SK-N-SH (cell line): ENCODE measurements at regions not wholly inside any gene's neighbourhood (a gene's known extent, or its start where the extent isn't known, plus 50 kb on each side); places are given as distances from the start of the nearest gene placed in this dataset.

Experiments
- CTCF ChIA-PET: fragments of 300-600, 350-600 bp; formaldehyde crosslinking; extraction: SDS; loops from one replicate; lab custom pipeline; 2021; lab: Yijun Ruan, JAX
- POLR2A ChIA-PET: fragments of 350-600 bp; sonication (Branson Sonifier 250); formaldehyde crosslinking; extraction: SDS; loops from one replicate; lab custom pipeline; 2020; ENCODE audit warnings: antibody characterized with exemption, inconsistent platforms; lab: Yijun Ruan, JAX
- DNase-seq: peaks from one replicate; pipeline ENCODE4 v3.0.0; 2012
- H2AFZ ChIP-seq: fragments of 200-600 bp; sonication (generic); 2 replicates; pipeline ENCODE4 v1.8.1; 2016; ENCODE audit warnings: antibody characterized with exemption, mild to moderate bottlenecking, low read depth
- H3F3A ChIP-seq: fragments of 200-600 bp; sonication (generic); replicated peaks from 2 replicates; pipeline ENCODE3; 2016; ENCODE audit warnings: antibody characterized with exemption, mild to moderate bottlenecking; ENCODE audit not compliant: insufficient read depth
- H3K27ac ChIP-seq, 2 experiments: fragments of 200-500 bp in 1 of 2; fragments of 200-600 bp in 1 of 2; sonication (Bioruptor generic) in 1 of 2; sonication (generic), shearing (Covaris generic) in 1 of 2; 2 replicates each; pipeline versions ENCODE4 v1.5.1 to v1.6.1; 2014 to 2016; ENCODE audit warnings: low read depth in 2 of 2, inconsistent platforms in 1 of 2, low read length in 1 of 2, mild to moderate bottlenecking in 1 of 2, mixed read lengths in 1 of 2
- H3K27me3 ChIP-seq: fragments of 200-600 bp; sonication (generic), shearing (Covaris generic); 2 replicates; pipeline ENCODE4 v1.6.1; 2016; ENCODE audit warnings: mixed run types; ENCODE audit not compliant: insufficient read depth
- H3K36me3 ChIP-seq, 2 experiments: fragments of 200-500 bp in 1 of 2; fragments of 200-600 bp in 1 of 2; sonication (Bioruptor generic) in 1 of 2; sonication (generic) in 1 of 2; replicated peaks in 1 of 2; 2 replicates each; pipeline versions ENCODE3 to v1.5.1; 2014 to 2016; ENCODE audit warnings: low read length in 1 of 2, mild to moderate bottlenecking in 1 of 2; ENCODE audit not compliant: insufficient read depth in 2 of 2, control insufficient read depth in 1 of 2
- H3K4me1 ChIP-seq, 2 experiments: fragments of 200-500 bp in 1 of 2; fragments of 200-600 bp in 1 of 2; sonication (Bioruptor generic) in 1 of 2; sonication (generic), shearing (Covaris generic) in 1 of 2; 2 replicates each; pipeline versions ENCODE4 v1.5.1 to v1.6.1; 2014 to 2016; ENCODE audit warnings: low read depth in 1 of 2, low read length in 1 of 2, mixed run types in 1 of 2; ENCODE audit not compliant: insufficient read depth in 2 of 2, control insufficient read depth in 1 of 2
- H3K4me2 ChIP-seq: fragments of 200-600 bp; sonication (generic), shearing (Covaris generic); 2 replicates; pipeline ENCODE4 v1.6.1; 2017; ENCODE audit warnings: mixed run types
- H3K4me3 ChIP-seq, 2 experiments: fragments of 200-500 bp in 1 of 2; fragments of 200-600 bp in 1 of 2; sonication (Bioruptor generic) in 1 of 2; sonication (generic), shearing (Covaris generic) in 1 of 2; 2 replicates each; pipeline versions ENCODE4 v1.5.1 to v1.8.1; 2014 to 2016; ENCODE audit warnings: low read depth in 2 of 2, inconsistent platforms in 1 of 2, low read length in 1 of 2, mild to moderate bottlenecking in 1 of 2, mixed read lengths in 1 of 2, moderate library complexity in 1 of 2
- H3K79me2 ChIP-seq: fragments of 200-600 bp; sonication (generic); 2 replicates; pipeline ENCODE4 v1.8.1; 2017; ENCODE audit warnings: mild to moderate bottlenecking; ENCODE audit not compliant: insufficient read depth
- H3K9ac ChIP-seq: fragments of 200-600 bp; sonication (generic); 2 replicates; pipeline ENCODE4 v1.6.1; 2017; ENCODE audit warnings: mixed run types
- H3K9me2 ChIP-seq: fragments of 200-600 bp; sonication (generic); 2 replicates; pipeline ENCODE4 v1.6.1; 2017; ENCODE audit warnings: mixed run types
- H3K9me3 ChIP-seq: fragments of 200-600 bp; sonication (generic); 2 replicates; pipeline ENCODE4 v1.6.1; 2017; ENCODE audit warnings: mixed run types, mild to moderate bottlenecking, moderate library complexity
- H4K20me1 ChIP-seq: fragments of 200-600 bp; sonication (generic); 2 replicates; pipeline ENCODE4 v1.6.1; 2017; ENCODE audit warnings: mild to moderate bottlenecking, mixed run types; ENCODE audit not compliant: insufficient read depth
- CHD2 ChIP-seq: fragments of 150-350 bp; IDR thresholded peaks from 2 replicates; pipeline ENCODE4 v1.6.1; 2018; ENCODE audit warnings: low read length; ENCODE audit not compliant: partially characterized antibody
- ELF1 ChIP-seq: IDR thresholded peaks from 2 replicates; pipeline ENCODE4 v1.4.0; 2012
- FOXM1 ChIP-seq: IDR thresholded peaks from 2 replicates; pipeline ENCODE4 v1.4.0; 2012; ENCODE audit warnings: low read depth, mild to moderate bottlenecking
- GATA2 ChIP-seq: sonication (generic); formaldehyde crosslinking; IDR thresholded peaks from 2 replicates; pipeline ENCODE4 v1.5.0; 2020; ENCODE audit warnings: mild to moderate bottlenecking, missing genetic modification reagents
- MXI1 ChIP-seq: IDR thresholded peaks from 2 replicates; pipeline ENCODE4 v1.6.1; 2012; ENCODE audit warnings: mild to moderate bottlenecking, low read depth, low read length, improper control_type of control experiment
- RAD21 ChIP-seq: IDR thresholded peaks from 2 replicates; pipeline ENCODE4 v1.6.1; 2012; ENCODE audit warnings: mild to moderate bottlenecking, low read length
- RXRA ChIP-seq: IDR thresholded peaks from 2 replicates; pipeline ENCODE4 v1.4.0; 2012; ENCODE audit warnings: low read depth, mild to moderate bottlenecking, borderline replicate concordance
- SIN3A ChIP-seq: IDR thresholded peaks from 2 replicates; pipeline ENCODE4 v1.6.1; 2012; ENCODE audit warnings: low read depth, mild to moderate bottlenecking, low read length, moderate library complexity, borderline replicate concordance
- TAF1 ChIP-seq: IDR thresholded peaks from 2 replicates; pipeline ENCODE4 v1.6.1; 2012; ENCODE audit warnings: low read depth, mild to moderate bottlenecking, low read length, moderate library complexity, borderline replicate concordance
- TCF12 ChIP-seq: IDR thresholded peaks from 2 replicates; pipeline ENCODE4 v1.4.0; 2012
- TEAD4 ChIP-seq: IDR thresholded peaks from 2 replicates; pipeline ENCODE4 v1.4.0; 2012; ENCODE audit warnings: mild to moderate bottlenecking, borderline replicate concordance; ENCODE audit not compliant: insufficient read depth
- YY1 ChIP-seq: IDR thresholded peaks from 2 replicates; pipeline ENCODE4 v1.4.0; 2012; ENCODE audit warnings: low read depth, mild to moderate bottlenecking
- WGBS: methylation state at CpG from one replicate; pipeline ENCODE4 v1.1.6; 2017; ENCODE audit warnings: low lambda C conversion rate; 5-methylcytosine and 5-hydroxymethylcytosine counted together
- TF ChIP-seq, protein P1 (sequence below): fragments of 150-350 bp; IDR thresholded peaks from 2 replicates; pipeline ENCODE4 v1.6.1; 2017; ENCODE audit warnings: antibody characterized with exemption, low read length, low read depth, borderline replicate concordance
- TF ChIP-seq, protein P2 (sequence below): IDR thresholded peaks from 2 replicates; pipeline ENCODE4 v1.6.1; 2012; ENCODE audit warnings: mild to moderate bottlenecking, low read depth, low read length, moderate library complexity
- TF ChIP-seq, protein P3 (sequence below): IDR thresholded peaks from 2 replicates; pipeline ENCODE4 v1.4.0; 2012; ENCODE audit warnings: low read depth, borderline replicate concordance
- TF ChIP-seq, protein P4 (sequence below): IDR thresholded peaks from 2 replicates; pipeline ENCODE4 v1.4.0; 2012; ENCODE audit warnings: low read depth
- TF ChIP-seq, protein P5 (sequence below): fragments of 150-350 bp; IDR thresholded peaks from 2 replicates; pipeline ENCODE4 v1.6.1; 2016; ENCODE audit warnings: mild to moderate bottlenecking, low read depth, low read length
- TF ChIP-seq, protein P6 (sequence below): fragments of 200-600 bp; sonication (generic); IDR thresholded peaks from 2 replicates; pipeline ENCODE4 v1.6.1; 2017; ENCODE audit warnings: antibody characterized with exemption, mild to moderate bottlenecking, moderate library complexity

DNA sequence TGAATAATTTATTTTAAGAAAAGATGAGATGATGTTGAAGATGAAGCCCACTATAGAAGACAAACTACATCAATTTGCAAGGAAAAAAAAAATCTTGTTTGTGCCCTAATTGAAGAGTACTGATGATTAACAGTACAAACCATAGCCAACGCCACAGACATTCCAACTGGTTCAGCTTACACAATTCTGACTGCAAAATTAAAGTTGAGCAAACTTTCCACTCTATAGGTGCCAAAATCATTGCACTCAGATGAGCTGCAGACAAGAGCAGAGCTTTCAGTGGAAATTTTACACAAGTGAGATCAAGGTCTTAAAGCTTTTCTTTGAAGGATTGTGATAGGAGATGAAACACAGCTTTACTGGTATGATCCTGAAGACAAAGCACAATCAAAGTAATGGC lies 85.3 kb downstream of the OGFRL1 start:
- no peak overlapping the region for H3K4me3 ChIP-seq
- 100% methylated on average over 1 of the region's 1 CpG for WGBS
- H3K9ac ChIP-seq, result no peak overlapping the region
- no peaks in the 10 kb centered on the region for H3K27me3 ChIP-seq
- no peaks in the 10 kb centered on the region for H3K9me3 ChIP-seq
- ChIA-PET POLR2A (no interaction called here), CTCF (interaction anchor here (1.1 to 1.4 kb wide), 2 partner anchors 9 to 188 kb away, joined by 3 to 4 read pairs; no protein-coding TSS in a partner anchor)
- no peak overlapping the region for H3K27ac ChIP-seq
- TF ChIP-seq TAF1 (no peak), RXRA (no peak), YY1 (no peak)
- no peaks in the 10 kb centered on the region for H3K4me1 ChIP-seq
- H3K36me3 ChIP-seq, result peaks cover 0 to 14% of the 10 kb centered on the region in 2 experiments
- H3K9me2 ChIP-seq, result no peaks in the 10 kb centered on the region
- H3K79me2 ChIP-seq, result no peaks in the 10 kb centered on the region
- H3K4me2 ChIP-seq, result no peak overlapping the region
- H3F3A ChIP-seq, result no peaks in the 10 kb centered on the region
- no peak for DNase-seq
- no peaks in the 10 kb centered on the region for H4K20me1 ChIP-seq
- no peak overlapping the region for H2AFZ ChIP-seq

DNA sequence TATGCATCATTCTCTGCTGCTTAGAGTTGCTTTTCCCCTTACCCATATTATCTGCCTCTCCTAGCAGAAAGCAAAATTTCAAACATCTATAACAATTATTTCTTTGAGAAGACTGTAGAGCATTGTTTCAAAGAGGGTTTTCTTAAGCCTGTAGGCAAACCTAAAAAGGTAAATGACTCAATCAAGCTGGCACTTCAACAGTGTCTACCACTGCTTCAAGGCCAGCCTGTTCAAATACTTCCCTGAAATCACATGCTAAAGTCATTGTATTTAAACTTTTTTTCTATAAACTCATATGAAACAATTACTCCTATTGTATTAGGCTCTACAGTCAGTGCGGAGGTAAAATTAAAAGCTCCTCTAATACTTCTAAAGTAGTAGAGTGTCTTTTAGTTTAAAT lies 87.1 kb downstream of the OGFRL1 start:
- H3K36me3 ChIP-seq, result peaks cover 0 to 14% of the 10 kb centered on the region in 2 experiments
- no peaks in the 10 kb centered on the region for H3K9me2 ChIP-seq
- no peak overlapping the region for H3K27ac ChIP-seq
- H3K79me2 ChIP-seq, result no peaks in the 10 kb centered on the region
- ChIA-PET CTCF (no interaction called here), POLR2A (no interaction called here)
- 91% methylated on average over 1 of the region's 1 CpG for WGBS
- no peak for DNase-seq
- H3K27me3 ChIP-seq, result no peaks in the 10 kb centered on the region
- TF ChIP-seq FOXM1, result no peak
- TF ChIP-seq, protein P1, sequence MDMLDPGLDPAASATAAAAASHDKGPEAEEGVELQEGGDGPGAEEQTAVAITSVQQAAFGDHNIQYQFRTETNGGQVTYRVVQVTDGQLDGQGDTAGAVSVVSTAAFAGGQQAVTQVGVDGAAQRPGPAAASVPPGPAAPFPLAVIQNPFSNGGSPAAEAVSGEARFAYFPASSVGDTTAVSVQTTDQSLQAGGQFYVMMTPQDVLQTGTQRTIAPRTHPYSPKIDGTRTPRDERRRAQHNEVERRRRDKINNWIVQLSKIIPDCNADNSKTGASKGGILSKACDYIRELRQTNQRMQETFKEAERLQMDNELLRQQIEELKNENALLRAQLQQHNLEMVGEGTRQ, result no peak
- TF ChIP-seq, protein P2, sequence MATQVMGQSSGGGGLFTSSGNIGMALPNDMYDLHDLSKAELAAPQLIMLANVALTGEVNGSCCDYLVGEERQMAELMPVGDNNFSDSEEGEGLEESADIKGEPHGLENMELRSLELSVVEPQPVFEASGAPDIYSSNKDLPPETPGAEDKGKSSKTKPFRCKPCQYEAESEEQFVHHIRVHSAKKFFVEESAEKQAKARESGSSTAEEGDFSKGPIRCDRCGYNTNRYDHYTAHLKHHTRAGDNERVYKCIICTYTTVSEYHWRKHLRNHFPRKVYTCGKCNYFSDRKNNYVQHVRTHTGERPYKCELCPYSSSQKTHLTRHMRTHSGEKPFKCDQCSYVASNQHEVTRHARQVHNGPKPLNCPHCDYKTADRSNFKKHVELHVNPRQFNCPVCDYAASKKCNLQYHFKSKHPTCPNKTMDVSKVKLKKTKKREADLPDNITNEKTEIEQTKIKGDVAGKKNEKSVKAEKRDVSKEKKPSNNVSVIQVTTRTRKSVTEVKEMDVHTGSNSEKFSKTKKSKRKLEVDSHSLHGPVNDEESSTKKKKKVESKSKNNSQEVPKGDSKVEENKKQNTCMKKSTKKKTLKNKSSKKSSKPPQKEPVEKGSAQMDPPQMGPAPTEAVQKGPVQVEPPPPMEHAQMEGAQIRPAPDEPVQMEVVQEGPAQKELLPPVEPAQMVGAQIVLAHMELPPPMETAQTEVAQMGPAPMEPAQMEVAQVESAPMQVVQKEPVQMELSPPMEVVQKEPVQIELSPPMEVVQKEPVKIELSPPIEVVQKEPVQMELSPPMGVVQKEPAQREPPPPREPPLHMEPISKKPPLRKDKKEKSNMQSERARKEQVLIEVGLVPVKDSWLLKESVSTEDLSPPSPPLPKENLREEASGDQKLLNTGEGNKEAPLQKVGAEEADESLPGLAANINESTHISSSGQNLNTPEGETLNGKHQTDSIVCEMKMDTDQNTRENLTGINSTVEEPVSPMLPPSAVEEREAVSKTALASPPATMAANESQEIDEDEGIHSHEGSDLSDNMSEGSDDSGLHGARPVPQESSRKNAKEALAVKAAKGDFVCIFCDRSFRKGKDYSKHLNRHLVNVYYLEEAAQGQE, result no peak
- TF ChIP-seq, protein P3, sequence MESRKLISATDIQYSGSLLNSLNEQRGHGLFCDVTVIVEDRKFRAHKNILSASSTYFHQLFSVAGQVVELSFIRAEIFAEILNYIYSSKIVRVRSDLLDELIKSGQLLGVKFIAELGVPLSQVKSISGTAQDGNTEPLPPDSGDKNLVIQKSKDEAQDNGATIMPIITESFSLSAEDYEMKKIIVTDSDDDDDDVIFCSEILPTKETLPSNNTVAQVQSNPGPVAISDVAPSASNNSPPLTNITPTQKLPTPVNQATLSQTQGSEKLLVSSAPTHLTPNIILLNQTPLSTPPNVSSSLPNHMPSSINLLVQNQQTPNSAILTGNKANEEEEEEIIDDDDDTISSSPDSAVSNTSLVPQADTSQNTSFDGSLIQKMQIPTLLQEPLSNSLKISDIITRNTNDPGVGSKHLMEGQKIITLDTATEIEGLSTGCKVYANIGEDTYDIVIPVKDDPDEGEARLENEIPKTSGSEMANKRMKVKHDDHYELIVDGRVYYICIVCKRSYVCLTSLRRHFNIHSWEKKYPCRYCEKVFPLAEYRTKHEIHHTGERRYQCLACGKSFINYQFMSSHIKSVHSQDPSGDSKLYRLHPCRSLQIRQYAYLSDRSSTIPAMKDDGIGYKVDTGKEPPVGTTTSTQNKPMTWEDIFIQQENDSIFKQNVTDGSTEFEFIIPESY, result no peak
- no peak for TF ChIP-seq CHD2
- TF ChIP-seq TCF12, result no peak
- TF ChIP-seq, protein P4, sequence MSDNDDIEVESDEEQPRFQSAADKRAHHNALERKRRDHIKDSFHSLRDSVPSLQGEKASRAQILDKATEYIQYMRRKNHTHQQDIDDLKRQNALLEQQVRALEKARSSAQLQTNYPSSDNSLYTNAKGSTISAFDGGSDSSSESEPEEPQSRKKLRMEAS, result no peak
- no peak for TF ChIP-seq MXI1
- no peak for TF ChIP-seq GATA2
- TF ChIP-seq TEAD4, result no peak
- TF ChIP-seq SIN3A, result no peak
- TF ChIP-seq, protein P5, sequence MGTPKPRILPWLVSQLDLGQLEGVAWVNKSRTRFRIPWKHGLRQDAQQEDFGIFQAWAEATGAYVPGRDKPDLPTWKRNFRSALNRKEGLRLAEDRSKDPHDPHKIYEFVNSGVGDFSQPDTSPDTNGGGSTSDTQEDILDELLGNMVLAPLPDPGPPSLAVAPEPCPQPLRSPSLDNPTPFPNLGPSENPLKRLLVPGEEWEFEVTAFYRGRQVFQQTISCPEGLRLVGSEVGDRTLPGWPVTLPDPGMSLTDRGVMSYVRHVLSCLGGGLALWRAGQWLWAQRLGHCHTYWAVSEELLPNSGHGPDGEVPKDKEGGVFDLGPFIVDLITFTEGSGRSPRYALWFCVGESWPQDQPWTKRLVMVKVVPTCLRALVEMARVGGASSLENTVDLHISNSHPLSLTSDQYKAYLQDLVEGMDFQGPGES, result no peak
- no peak for TF ChIP-seq RAD21
- TF ChIP-seq ELF1, result no peak
- TF ChIP-seq, protein P6, sequence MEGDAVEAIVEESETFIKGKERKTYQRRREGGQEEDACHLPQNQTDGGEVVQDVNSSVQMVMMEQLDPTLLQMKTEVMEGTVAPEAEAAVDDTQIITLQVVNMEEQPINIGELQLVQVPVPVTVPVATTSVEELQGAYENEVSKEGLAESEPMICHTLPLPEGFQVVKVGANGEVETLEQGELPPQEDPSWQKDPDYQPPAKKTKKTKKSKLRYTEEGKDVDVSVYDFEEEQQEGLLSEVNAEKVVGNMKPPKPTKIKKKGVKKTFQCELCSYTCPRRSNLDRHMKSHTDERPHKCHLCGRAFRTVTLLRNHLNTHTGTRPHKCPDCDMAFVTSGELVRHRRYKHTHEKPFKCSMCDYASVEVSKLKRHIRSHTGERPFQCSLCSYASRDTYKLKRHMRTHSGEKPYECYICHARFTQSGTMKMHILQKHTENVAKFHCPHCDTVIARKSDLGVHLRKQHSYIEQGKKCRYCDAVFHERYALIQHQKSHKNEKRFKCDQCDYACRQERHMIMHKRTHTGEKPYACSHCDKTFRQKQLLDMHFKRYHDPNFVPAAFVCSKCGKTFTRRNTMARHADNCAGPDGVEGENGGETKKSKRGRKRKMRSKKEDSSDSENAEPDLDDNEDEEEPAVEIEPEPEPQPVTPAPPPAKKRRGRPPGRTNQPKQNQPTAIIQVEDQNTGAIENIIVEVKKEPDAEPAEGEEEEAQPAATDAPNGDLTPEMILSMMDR, result no peak
- no peaks in the 10 kb centered on the region for H3K4me1 ChIP-seq
- H3K4me2 ChIP-seq, result no peak overlapping the region
- no peak overlapping the region for H3K9ac ChIP-seq
- no peaks in the 10 kb centered on the region for H3K9me3 ChIP-seq
- H3K4me3 ChIP-seq, result no peak overlapping the region
- H4K20me1 ChIP-seq, result no peaks in the 10 kb centered on the region
- H2AFZ ChIP-seq, result no peak overlapping the region
- H3F3A ChIP-seq, result no peaks in the 10 kb centered on the region
